GM11168 (cell line): ENCODE measurements at regions not wholly inside any gene's neighbourhood (a gene's known extent, or its start where the extent isn't known, plus 50 kb on each side); places are given as distances from the start of the nearest gene placed in this dataset.

Source experiments
- in situ Hi-C: fragments of 300-500 bp; cut with MboI; formaldehyde crosslinking; loops from one replicate; pipeline ENCODE4 v1.12.0; 2022; ENCODE audit warnings: low sequenced_read_pairs; ENCODE audit not compliant: unreplicated experiment

DNA sequence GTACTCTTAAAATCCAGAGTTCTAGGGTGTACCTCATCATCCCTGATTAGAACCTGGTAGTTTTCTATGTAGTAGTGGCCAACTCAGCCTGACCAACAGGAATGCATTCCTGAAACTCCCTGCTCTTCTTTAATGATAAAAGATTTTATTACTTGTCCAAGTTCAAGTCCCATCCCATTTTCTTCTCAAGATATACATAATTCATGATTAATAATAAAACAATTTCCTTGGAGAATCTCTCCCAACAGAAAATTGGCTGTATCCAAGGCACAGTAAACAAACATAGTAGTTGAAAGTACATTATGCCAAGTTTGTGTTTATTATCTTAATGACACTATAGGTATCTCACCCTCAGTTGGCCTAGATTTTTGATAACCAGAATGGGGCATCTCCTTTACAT is 714.1 kb upstream of the ADAMTS5 start:
- in situ Hi-C loops: no loop called here

DNA sequence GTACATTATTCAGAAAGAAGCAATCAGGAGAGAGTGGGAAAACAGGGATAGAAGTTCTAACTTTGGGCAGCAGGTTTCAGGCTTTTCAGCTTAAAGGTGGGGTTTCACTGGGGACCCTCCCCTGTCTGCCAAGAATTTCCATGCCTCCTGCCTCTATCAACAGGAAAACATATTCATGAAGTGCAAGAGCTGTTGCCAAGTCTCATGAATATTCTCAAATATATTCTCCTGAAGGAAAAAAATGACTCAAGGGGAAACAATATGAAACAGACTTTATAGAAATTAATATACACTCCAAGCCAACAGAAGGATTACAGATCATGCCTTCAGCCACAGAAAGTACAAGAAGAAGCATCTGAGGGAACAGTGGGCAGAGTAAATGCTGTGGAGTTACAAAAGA is 713.3 kb upstream of the ADAMTS5 start:
- in situ Hi-C loops: no loop called here

- in situ Hi-C loops: no loop called here
These were observed 711.6 kb upstream of the ADAMTS5 start for GRCh38 chr21:27678511-27678910.

GRCh38 chr21:27677546-27677945 is 710.7 kb upstream of the ADAMTS5 start:
- in situ Hi-C loops: no loop called here

- in situ Hi-C loops: no loop called here
These were observed 708.4 kb upstream of the ADAMTS5 start for GRCh38 chr21:27675306-27675705.

- in situ Hi-C loops: no loop called here
These were observed 707.2 kb upstream of the ADAMTS5 start for GRCh38 chr21:27674041-27674615.

- in situ Hi-C loops: no loop called here
These were observed 706.7 kb upstream of the ADAMTS5 start for GRCh38 chr21:27673581-27673980.

DNA sequence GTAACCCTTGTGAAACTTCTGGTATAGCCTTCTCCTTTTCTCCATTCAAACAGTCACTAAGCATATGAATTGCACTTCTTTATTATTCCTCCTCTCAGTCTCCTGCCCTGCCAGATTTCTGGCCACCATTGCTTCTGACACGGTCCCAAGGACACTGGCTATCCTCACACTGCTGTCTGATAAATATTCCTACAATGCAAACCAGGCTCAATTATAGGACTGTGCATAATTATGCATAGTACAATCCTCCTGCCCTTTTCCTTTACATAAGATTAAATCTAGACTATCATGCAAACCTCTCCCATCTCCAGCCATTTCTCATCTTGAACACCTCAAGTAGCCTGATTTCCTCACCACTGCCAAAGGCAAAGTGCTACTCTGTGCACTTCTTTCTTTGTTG is 704.3 kb upstream of the ADAMTS5 start:
- in situ Hi-C loops: no loop called here

DNA sequence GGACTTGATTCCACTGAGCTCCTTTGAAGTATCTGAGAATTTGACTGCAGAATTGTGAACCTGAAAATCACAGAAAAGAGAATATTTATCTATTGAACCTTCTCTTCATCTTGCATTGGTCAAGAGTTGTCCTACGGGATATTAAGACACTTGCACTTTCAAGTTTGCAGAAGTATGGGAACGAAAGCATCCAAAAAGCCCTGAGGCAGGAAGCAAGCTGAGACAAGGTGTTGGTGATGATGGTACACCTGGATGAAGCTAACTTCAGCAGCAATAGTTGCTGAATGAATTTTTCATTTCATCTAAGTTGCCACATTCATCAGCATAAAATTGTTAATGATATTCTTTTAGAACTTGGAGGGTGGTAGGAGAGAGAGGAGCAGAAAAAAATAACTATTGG is 686.6 kb upstream of the ADAMTS5 start:
- in situ Hi-C loops: no loop called here

DNA sequence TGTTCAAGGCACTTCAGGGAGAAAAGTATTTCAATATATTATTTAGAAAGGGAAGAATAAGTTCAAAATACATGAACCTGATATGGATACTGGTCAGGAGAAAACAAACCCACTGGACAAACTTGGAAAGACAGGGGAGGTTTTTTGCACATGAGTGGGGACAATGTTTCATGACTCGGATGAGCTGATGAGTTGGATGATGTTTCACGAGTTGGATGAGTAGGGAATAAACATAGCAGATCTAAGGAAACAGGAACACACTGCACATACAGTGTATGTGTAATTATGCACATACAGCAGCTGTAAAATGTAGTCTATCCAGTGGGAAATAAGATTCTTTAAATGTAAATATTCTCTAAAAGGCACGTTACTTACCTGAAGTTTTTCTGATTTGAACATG is 682.9 kb upstream of the ADAMTS5 start:
- in situ Hi-C loops: no loop called here

- in situ Hi-C loops: no loop called here
These were observed 682.4 kb upstream of the ADAMTS5 start for GRCh38 chr21:27649323-27649722.

DNA sequence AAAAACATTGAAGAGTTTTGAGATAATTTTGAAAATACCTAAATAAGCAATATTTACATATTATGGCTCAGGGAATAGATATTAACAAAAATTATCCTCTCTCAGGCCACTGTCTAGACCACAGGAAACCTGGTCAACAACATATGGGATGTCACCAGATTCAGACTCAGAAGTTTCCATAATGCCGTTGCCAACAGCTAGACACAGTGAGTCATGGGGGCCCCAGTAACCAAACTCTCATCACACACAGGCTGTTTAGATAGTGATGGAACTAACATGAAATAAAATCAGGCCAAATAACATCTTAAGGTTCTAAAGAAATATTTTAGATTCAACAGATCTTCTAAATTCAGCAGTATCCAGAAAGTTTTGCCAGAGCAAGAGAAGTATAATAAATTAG is 681.7 kb upstream of the ADAMTS5 start:
- in situ Hi-C loops: no loop called here

DNA sequence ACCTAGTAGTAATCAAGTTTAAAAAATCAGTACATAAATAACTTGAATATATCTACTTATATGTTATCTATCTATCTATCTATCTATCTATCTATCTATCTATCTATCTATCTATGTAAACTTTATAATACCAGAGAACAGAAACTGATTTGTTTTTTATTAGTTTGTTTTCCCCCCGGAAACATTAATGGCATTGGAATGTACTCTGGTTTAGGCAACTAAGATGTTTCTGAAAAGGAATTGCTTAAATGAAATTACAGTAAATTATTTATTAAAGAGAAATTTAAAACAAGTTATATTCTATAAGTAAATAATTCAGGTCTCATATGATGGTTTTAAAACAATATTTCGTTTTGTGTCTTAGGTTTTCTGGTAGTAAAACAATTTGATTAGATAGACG is 681.0 kb upstream of the ADAMTS5 start:
- in situ Hi-C loops: no loop called here

- in situ Hi-C loops: no loop called here
These were observed 680.5 kb upstream of the ADAMTS5 start for GRCh38 chr21:27647401-27647800.

DNA sequence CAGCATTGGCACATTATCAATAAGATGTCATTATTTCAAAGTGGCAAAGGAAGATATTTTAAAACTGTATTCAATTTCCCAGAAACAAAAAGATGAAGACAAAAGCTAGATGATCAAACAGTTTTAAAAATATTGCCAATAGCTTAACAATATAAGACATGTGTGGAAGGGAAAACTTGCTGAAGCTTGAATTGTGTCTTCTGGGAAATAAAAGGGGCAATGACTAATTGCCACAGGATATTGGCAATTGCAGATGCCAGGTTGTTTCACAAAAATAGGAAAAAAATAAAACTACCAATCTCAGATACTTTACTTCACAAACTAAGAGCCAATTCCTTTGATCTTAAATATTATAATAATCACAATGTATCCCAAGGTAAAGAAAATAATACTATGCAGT is 679.8 kb upstream of the ADAMTS5 start:
- in situ Hi-C loops: no loop called here

DNA sequence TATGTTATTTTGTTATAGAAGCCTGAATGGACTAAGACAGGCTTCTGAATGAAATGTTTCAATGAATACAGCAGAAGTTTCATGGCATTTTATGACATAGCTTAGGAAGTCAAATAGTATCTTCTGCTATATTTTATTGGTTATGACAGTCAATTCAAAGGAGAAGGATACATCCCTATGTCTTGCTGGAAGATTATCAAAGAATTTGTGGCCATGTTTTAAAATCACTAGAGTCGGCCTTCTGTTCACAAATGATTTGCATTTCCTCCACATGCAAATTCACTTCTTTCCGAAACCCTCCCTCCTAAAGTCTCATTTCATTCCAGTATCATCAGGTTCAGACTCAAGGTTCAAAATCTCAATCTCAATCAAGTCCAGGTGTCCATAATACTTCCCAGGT is 679.2 kb upstream of the ADAMTS5 start:
- in situ Hi-C loops: no loop called here

GRCh38 chr21:27645285-27645684 is 678.4 kb upstream of the ADAMTS5 start:
- in situ Hi-C loops: no loop called here

GRCh38 chr21:27643326-27643725 is 676.4 kb upstream of the ADAMTS5 start:
- in situ Hi-C loops: no loop called here

- in situ Hi-C loops: no loop called here
These were observed 672.4 kb upstream of the ADAMTS5 start for GRCh38 chr21:27639286-27639685.

GRCh38 chr21:27636656-27637055 is 669.8 kb upstream of the ADAMTS5 start:
- in situ Hi-C loops: no loop called here

GRCh38 chr21:27633631-27634030 is 666.7 kb upstream of the ADAMTS5 start:
- in situ Hi-C loops: no loop called here

DNA sequence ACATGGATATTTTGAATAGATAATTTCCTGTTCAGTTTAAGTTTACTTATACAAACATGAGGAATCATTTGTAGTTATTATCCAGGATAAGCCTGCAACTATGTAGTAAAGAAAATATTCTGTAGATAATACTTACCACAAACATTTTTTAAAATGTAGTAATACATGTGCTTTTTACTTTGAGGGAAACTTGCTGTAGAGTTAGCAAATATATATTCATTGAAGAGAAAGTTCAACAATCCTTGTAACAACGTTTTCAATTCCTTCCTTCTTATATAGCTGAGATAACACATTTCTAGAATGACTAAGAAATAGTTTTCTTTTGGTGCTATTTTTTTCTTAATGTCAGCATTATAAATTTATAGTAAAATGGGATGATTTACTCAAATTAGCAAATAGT is 664.6 kb upstream of the ADAMTS5 start:
- in situ Hi-C loops: no loop called here

- in situ Hi-C loops: no loop called here
These were observed 655.7 kb upstream of the ADAMTS5 start for GRCh38 chr21:27622631-27623030.
